ENCODE measurements at regions not wholly inside any gene's neighbourhood (a gene's known extent, or its start where the extent isn't known, plus 50 kb on each side); places are given as distances from the start of the nearest gene placed in this dataset.
"Not testable (repeated sequence)": the region's sequence is repeated elsewhere in the genome, so short reads cannot be mapped to it uniquely, and the experiment has no call there.

- DNase-seq = no peak
These were observed 57.7 kb upstream of the SESTD1 start for GRCh38 chr2:179322289-179322688.

DNA sequence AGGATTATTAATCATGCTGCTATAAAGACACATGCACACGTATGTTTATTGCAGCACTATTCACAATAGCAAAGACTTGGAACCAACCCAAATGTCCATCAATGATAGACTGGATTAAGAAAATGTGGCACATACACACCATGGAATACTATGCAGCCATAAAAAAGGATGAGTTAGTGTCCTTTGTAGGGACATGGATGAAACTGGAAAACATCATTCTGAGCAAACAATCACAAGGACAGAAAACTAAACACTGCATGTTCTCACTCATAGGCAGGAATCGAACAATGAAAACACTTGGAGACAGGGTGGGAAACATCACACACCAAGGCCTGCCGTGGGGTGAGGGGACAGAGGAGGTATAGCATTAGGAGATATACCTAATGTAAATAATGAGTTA, 56.4 kb upstream of the SESTD1 start:
- DNase-seq = not testable (repeated sequence)

GRCh38 chr2:179314729-179315128, 50.1 kb upstream of the SESTD1 start:
- DNase-seq = not testable (repeated sequence)
